C4-2B (cell line): ENCODE measurements at regions not wholly inside any gene's neighbourhood (a gene's known extent, or its start where the extent isn't known, plus 50 kb on each side); places are given as distances from the start of the nearest gene placed in this dataset.

Experiments
- H3K27ac ChIP-seq: fragments of 450-650 bp; 2 replicates; pipeline ENCODE4 v1.5.1; 2017
- ZFX ChIP-seq: fragments of 450-650 bp; IDR thresholded peaks from 2 replicates; pipeline ENCODE4 v1.6.1; 2017
- TF ChIP-seq, protein P1 (sequence below): fragments of 450-650 bp; conservative IDR thresholded peaks from 2 replicates; pipeline ENCODE4 v1.5.1; 2017; ENCODE audit warnings: mild to moderate bottlenecking

DNA sequence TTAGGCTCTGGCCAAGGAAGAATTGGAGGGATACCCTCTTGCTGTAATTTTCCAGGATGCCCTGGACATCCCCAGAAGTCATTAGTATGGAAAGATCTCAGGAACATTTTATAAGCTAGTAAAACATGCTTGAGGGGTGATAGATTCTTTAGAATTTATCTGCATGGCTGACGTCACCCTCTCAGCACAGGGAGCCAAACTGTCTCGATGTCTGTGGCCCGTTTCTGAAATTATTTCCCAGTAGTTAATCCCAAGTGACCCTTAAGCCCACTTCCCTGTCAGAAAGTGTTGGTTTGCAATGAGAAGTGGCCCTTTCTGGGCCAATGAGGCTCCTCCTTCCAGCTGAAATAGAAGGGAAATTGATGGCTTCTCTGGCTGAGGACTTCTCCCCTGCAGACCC lies 184.5 kb upstream of the BMPER start:
- TF ChIP-seq, protein P1, sequence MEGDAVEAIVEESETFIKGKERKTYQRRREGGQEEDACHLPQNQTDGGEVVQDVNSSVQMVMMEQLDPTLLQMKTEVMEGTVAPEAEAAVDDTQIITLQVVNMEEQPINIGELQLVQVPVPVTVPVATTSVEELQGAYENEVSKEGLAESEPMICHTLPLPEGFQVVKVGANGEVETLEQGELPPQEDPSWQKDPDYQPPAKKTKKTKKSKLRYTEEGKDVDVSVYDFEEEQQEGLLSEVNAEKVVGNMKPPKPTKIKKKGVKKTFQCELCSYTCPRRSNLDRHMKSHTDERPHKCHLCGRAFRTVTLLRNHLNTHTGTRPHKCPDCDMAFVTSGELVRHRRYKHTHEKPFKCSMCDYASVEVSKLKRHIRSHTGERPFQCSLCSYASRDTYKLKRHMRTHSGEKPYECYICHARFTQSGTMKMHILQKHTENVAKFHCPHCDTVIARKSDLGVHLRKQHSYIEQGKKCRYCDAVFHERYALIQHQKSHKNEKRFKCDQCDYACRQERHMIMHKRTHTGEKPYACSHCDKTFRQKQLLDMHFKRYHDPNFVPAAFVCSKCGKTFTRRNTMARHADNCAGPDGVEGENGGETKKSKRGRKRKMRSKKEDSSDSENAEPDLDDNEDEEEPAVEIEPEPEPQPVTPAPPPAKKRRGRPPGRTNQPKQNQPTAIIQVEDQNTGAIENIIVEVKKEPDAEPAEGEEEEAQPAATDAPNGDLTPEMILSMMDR = no peak
- TF ChIP-seq ZFX = no peak
- no peak overlapping the region for H3K27ac ChIP-seq

DNA sequence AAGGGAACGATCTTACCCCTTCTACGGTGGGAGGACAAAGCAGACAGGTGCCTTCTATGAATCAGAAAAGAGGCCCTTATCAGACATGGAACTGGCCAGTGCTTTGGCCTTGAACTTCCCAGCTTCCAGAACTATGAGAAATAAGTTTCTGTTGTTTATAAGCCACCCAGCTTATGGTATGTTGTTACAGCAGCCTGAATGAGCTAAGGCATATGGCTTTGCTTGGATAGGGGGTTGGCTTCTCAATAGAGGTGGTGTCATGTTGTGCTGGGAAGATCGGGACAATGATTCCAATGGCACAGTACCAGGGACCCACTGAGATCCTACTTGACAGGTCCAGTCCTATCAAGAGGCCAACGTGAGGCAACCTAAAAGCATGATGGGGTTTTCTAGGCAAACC lies 183.4 kb upstream of the BMPER start:
- H3K27ac ChIP-seq = no peak overlapping the region
- no peak for TF ChIP-seq ZFX
- TF ChIP-seq, protein P1 = no peak

DNA sequence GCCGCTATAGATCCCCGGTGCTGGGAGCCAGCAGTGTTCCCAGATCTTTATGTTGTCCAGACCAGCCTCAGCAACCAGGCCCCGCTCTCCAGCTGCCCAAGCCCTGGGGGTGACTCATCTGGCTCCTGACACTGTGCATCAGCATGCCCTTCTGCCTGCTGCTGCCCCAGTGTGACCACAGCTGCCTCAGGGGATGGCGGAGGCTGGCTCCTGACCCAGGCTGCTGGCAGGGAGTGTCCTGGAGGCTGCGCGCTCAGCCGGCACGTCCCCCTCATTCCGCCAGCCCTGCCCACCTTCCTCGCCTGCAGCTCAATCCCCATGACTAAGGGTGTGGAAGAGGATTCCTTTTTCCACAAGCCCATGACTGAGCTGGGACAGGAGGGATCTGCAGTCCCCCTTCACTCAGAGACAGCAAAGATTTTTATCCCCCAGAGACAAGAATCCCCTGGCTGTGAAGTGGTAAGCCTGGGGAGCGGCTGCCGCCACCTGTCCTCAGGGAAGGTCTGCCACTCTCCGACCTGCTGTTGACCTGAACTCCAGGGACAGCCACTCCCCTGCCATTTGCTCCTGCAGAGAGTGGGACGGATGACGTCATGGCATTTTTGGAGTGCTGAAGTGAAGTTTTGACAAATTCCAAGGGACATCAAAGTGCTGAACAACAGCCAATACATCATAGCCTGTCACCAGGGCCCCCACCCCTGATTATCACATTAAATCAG lies 182.8 kb upstream of the BMPER start:
- TF ChIP-seq ZFX = no peak
- TF ChIP-seq, protein P1 = no peak
- no peak overlapping the region for H3K27ac ChIP-seq

DNA sequence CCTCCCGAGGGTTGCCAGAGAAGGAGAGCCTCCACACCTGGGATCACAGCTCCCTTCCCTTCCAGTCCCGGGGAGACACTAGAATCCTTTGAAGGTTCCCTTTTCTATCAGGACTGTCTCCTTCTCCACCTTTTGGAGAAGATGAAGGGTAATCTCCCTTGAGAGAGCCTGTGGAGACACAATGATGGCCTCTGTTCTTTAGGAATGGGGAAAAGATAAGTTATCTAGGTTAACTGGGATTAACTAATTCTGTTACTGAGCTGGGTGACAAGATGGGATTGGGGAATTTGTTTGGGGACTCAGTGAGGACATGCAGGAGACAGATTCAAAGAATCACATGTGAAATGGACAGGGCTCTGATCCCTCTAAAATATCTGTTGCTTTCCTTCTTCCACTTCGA lies 181.1 kb upstream of the BMPER start:
- H3K27ac ChIP-seq = no peak overlapping the region
- TF ChIP-seq, protein P1 = no peak
- no peak for TF ChIP-seq ZFX

DNA sequence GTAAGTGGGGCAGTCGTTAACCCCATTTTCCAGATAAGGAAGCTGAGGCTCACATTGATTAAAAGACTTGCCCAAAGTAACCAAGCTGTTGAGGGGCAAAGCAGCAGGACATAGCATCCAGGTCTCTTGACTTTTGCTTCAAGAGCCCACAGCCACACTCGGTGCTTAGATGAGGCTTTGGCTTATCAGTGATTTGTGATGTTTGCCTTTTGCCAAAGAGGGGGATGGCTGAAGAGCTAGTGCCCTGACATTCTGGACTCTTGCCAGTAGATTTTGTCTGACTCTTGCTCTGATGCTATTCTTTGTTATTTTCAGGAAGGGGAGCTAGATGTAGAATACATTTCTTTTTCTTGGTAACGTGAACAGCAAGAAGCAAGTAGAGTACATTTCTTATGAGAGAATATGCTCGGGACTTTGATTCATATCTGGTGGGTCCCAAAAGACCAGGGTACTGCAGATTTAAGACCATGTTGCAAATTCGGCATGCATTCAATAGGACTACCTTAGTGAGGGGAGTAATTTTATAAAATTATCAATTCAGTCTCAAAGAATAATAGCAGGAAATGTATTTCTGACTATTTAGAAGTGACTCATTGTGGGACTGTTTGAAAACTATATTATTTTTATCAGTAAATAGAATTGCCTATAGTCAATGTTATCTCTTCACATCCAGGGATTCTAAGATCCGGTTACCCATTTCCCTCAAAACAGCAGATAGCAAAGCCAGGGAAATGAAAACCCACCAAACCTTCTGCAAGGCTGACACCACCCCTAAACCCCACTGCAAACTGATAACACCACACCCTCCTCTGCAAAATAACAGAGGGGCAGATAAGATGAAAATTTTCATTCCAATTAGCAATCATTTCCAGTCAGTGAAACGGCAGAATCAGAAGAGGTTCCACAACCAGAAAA lies 180.0 kb upstream of the BMPER start:
- TF ChIP-seq, protein P1 = no peak
- TF ChIP-seq ZFX = no peak

DNA sequence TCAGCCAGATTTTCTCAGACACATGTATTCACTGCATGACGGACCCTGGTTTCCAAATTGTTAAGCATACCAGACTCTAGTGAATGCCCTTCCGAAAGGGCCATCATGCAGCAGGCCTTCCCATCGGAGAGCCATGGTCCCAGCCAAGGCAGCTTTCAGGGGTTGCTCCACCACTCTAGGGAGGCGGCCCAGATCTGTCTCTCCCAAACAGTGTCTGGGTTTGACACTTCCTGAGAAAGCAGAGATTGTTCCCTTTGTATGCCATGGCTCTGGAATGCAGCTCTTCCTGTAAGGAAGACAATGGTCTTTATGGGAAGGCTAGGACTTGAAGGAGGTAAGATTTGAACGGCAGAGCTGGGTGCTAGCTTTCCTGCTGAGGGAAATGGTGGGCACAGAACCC lies 178.8 kb upstream of the BMPER start:
- H3K27ac ChIP-seq = no peak overlapping the region
- no peak for TF ChIP-seq ZFX
- TF ChIP-seq, protein P1 = no peak

More for the DNA sequence above, 180.0 kb upstream of the BMPER start:
- H3K27ac ChIP-seq = no peak overlapping the region

DNA sequence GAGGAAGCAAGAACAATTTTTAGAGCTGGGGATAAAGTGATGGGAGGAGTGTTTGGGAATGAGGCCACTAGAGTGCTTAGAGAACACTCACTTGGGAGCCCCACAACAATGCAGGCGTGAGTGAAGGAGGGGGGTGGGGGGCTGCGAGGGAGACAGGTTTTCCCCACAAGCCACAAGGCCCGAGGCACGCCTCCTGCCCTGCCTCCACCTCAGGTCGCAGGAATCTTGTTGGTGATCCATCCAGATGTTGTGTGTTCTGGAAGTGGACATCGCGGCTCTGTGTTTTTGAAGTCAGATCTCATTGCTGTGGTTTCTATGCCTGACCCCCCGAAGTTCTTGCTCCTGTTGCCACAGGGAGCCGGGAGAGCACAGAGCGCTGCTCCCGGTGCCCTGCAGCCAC lies 178.0 kb upstream of the BMPER start:
- no peak for TF ChIP-seq ZFX
- TF ChIP-seq, protein P1 = no peak
- H3K27ac ChIP-seq = no peak overlapping the region
